ENCODE measurements at regions not wholly inside any gene's neighbourhood (a gene's known extent, or its start where the extent isn't known, plus 50 kb on each side); places are given as distances from the start of the nearest gene placed in this dataset.
"Not testable (repeated sequence)": the region's sequence is repeated elsewhere in the genome, so short reads cannot be mapped to it uniquely, and the experiment has no call there.

GRCh38 chr3:13141183-13141582 is 68.0 kb upstream of the IQSEC1 start:
- DNase-seq (ENCODE audit: low read depth in 4 of 4, low spot score in 2 of 4): no peak

GRCh38 chr3:13140596-13140995 is 67.4 kb upstream of the IQSEC1 start:
- DNase-seq (ENCODE audit: low read depth in 4 of 4, low spot score in 2 of 4): no peak

GRCh38 chr3:13139471-13140065 is 66.3 kb upstream of the IQSEC1 start:
- DNase-seq (ENCODE audit: low read depth in 4 of 4, low spot score in 2 of 4): no peak

- no peak for DNase-seq (ENCODE audit: low read depth in 4 of 4, low spot score in 2 of 4)
These were observed 65.6 kb upstream of the IQSEC1 start for GRCh38 chr3:13138833-13139145.

DNA sequence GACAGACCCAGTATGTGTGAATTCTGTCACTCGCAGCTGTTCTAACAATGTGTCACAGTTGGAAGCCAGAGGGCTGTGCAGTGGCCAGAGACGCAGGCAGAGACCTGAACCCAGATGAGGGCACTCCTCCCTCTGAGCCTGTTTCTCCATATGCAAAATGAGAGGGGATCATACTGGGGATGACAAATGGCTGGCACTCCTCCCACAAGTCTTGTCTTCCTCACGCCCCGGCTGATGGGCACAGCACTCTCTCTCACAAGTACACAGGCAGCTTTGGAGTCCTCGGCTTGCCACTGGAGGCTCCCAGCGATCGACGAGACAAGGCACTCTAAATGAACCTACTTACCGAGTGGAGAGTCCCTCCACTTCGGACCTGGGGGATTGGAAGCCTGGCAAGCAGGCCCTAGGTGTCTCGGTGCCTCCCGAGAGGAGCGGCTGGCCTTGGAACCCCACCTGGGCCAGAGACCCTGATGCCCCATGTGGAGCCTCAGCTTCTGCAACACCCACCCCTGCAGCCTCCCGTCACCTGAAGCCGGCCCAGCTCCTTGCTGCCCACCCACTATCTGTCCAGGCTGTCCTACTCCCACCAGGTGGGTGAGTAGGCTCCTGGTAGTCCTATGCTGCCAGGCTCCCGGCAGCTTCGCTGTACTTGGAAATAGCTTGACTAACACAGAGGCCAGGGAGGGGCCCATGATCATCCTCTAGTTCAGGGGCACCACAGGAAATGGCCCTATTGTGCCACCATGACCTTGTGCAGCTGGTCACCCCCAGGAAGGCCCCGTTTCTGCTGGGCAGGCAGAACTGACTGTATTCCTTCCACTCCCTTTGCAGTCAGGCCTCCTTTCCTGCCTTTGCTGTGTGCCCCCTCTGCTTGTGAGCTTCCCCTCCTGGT is 65.0 kb upstream of the IQSEC1 start:
- no peak for DNase-seq (ENCODE audit: low read depth in 4 of 4, low spot score in 2 of 4)

DNA sequence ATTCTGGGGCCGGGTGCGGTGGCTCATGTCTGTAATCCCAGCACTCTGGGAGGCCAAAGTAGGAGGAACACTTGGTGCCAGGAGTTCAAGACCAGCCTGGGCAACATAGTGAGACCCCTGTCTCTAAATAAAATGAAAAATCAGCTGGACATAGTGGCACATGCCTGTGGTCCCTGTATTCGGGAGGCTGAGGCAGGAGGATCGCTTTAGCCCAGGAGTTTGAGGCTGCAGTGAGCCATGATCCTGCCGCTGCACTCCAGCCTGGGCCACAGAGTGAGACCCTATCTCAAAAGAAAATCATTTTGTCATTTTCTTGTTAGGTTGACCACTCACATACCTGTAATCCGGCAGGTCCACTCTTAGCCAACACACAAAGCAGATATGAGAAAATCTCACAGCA is 63.6 kb upstream of the IQSEC1 start:
- DNase-seq (ENCODE audit: low read depth in 4 of 4, low spot score in 2 of 4): not testable (repeated sequence)

GRCh38 chr3:13136426-13136825 is 63.2 kb upstream of the IQSEC1 start:
- no peak for DNase-seq (ENCODE audit: low read depth in 4 of 4, low spot score in 2 of 4)

- DNase-seq (ENCODE audit: low read depth in 4 of 4, low spot score in 2 of 4): no peak
These were observed 62.6 kb upstream of the IQSEC1 start for GRCh38 chr3:13135811-13136321.

DNA sequence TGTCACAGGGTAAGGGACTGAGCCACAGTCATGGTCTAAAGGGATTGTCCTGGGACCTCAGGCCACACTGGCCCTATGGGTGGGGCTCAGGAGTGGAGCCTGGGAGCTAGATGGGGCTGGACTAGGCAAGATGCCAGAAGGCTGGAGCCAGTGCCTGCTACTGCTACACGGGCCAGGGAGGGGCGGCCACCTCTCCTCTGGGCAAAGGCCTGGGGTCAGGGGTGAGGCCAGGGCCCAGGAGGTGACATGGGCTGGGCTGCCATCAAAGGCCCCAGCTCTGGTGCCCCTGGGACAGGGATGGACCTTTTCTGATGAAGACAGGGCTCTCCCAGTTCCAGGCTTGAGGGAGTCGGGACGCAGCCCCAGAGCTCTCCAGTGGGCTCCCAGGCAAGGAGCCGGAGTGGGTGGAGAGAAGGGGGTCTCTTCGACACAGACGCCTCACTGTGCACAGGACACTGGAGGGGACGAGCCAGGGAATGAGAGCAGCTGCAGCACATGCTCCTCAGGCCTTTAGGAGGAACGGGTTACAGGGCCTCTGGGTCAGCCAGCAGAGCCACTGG is 62.1 kb upstream of the IQSEC1 start:
- DNase-seq (ENCODE audit: low read depth in 4 of 4, low spot score in 2 of 4): no peak

DNA sequence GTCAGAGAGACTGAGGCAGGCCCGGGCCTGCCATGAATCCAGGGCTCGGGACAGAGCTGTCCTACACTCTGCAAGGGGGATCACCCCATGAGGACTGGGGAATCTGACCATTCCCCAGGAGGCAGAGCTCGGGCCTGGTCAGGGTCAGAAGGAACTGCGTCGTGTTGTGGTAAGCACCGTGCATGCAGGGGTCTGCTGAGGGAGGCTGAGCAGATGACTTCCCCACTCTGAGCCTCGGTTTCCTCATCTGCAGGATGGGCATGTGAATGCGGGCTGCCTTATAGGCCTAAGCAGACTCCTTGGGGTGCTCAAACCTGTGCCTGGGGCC is 61.6 kb upstream of the IQSEC1 start:
- no peak for DNase-seq (ENCODE audit: low read depth in 4 of 4, low spot score in 2 of 4)

DNA sequence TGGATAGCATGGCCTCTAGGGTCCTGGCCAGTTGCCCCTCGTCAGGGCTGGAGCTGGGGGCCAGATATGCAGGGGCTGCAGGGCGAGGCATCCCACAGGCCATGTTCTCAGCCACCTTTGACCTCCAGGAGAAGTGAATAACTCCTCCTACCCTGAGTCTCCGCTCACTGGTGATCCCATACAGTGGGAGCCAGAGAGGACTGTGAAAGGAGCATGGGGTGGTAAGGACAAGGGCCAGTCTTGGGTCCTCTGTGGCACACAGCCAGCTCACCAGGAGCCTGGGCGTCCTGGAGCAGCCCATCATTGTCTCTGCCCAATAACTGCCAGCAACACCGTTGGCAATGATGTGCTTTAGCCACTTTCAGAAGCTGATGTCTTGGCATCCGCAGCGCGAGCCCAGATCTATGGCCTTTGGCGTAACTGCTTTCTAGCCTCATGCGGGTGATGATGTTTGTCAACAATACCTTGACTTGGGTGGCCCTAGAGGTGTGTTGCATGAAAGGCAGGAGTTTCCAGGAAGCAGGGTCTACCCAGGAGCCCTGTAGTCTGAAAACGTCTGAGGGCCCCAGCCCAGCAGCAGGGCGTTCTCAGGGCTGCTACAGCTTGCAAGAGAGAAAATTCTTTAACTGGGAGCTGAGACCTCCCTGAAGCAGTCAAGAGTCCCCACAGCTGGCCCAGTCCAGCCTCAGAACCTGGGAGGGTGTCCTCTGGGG is 61.1 kb upstream of the IQSEC1 start:
- no peak for DNase-seq (ENCODE audit: low read depth in 4 of 4, low spot score in 2 of 4)

GRCh38 chr3:13133471-13133981 is 60.3 kb upstream of the IQSEC1 start:
- DNase-seq (ENCODE audit: low read depth in 4 of 4, low spot score in 2 of 4): peak in 1 of 4 donors; percentile 34

DNA sequence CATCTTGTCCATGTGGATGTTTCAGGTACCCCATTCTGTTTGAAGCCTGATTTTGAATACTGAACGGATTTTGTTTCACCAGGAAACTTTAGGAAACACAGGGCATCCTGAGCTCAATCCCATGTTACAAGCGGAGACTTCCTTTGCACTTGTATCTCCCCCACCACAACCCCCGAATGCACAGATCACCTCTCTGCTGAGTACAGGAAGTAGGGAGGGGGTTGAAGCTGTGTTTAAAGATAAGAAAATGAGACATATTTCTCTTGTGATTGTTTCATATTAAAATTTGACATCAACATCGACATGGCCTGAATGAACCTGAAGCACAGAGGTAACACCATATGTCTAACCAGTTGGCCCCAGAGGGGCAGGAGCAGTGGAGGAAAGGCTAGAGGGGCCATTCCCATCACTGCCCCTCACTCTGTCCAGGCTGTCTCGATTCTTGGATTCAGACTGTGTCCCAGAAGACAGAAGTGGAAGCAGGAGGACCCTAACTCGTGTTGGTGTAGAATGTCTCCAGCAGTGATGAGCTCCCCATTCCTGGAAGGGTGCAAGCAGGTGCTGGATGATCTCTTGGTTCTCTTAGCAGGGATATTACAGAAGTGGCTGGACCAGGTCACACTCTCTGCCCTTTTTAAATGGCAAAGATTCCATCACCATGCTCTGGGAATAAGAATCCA is 59.6 kb upstream of the IQSEC1 start:
- DNase-seq (ENCODE audit: low read depth in 4 of 4, low spot score in 2 of 4): no peak

GRCh38 chr3:13132281-13132680 is 59.1 kb upstream of the IQSEC1 start:
- no peak for DNase-seq (ENCODE audit: low read depth in 4 of 4, low spot score in 2 of 4)

- no peak for DNase-seq (ENCODE audit: low read depth in 4 of 4, low spot score in 2 of 4)
These were observed 57.4 kb upstream of the IQSEC1 start for GRCh38 chr3:13130464-13131193.

GRCh38 chr3:13125092-13126015 is 52.1 kb upstream of the IQSEC1 start:
- DNase-seq (ENCODE audit: low read depth in 4 of 4, low spot score in 2 of 4): no peak

GRCh38 chr3:13124631-13125030 is 51.4 kb upstream of the IQSEC1 start:
- no peak for DNase-seq (ENCODE audit: low read depth in 4 of 4, low spot score in 2 of 4)

DNA sequence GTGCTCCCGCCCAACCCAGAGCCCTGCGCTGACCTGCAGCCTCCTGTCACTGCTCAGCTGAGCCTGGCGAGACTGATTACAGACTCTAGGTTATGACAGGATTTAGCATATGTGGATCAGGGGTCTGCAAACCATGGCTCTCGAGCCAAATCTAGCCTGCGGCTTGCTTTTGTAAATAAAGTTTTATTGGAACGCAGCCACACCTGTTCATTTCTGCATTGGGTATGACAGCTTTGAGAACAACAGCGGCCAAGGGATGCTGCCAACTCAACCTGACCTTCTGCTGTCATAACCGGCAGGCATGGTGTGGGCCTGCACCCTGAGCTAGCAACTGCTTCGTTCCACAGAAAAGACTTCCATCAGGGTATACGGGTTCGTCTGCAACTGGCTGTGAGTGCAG is 50.5 kb upstream of the IQSEC1 start:
- DNase-seq (ENCODE audit: low read depth in 4 of 4, low spot score in 2 of 4): no peak

All from left renal cortex interstitium (tissue), 4 donors.